ENCODE measurements at regions not wholly inside any gene's neighbourhood (a gene's known extent, or its start where the extent isn't known, plus 50 kb on each side); places are given as distances from the start of the nearest gene placed in this dataset.

GRCh38 chr12:116459011-116459875 lies 99.9 kb upstream of the MAP1LC3B2 start:
- no peak overlapping the region for H3K4me3 Mint-ChIP-seq
- H3K9me3 ChIP-seq (ENCODE audit: control insufficient read depth, low read depth, low read length), result no peaks in the 10 kb centered on the region
- H2BK12ac ChIP-seq (ENCODE audit: insufficient read length, low read depth, low read length), result no peak overlapping the region
- H2AK5ac ChIP-seq (ENCODE audit: insufficient read length, low read length), result no peak overlapping the region
- no peak overlapping the region for H3K9ac ChIP-seq (ENCODE audit: extremely low read depth, insufficient read length, low read length)
- H3K4me1 Mint-ChIP-seq, result peaks cover 20 to 39% of the 10 kb centered on the region in 2 experiments
- no peaks in the 10 kb centered on the region for H3K79me1 ChIP-seq (ENCODE audit: insufficient read depth, low read depth, low read length, poor library complexity, severe bottlenecking)
- H3K14ac ChIP-seq (ENCODE audit: insufficient read depth, low read length), result no peak overlapping the region
- H2BK5ac ChIP-seq (ENCODE audit: insufficient read length, low read length), result no peak overlapping the region
- no peaks in the 10 kb centered on the region for H3K27me3 ChIP-seq (ENCODE audit: insufficient read depth, low read length)
- no peak overlapping the region for H4K5ac ChIP-seq (ENCODE audit: insufficient read length, low read depth, low read length)
- no peak overlapping the region for H4K8ac ChIP-seq (replicated peaks; ENCODE audit: insufficient read length, low read depth, low read length)
- no peak overlapping the region for H2BK120ac ChIP-seq (ENCODE audit: low read depth, low read length, poor library complexity, severe bottlenecking)
- no peak overlapping the region for H3K56ac ChIP-seq (ENCODE audit: insufficient read length, low read depth, low read length)
- no peaks in the 10 kb centered on the region for H4K20me1 ChIP-seq (ENCODE audit: control insufficient read depth, insufficient read depth, insufficient read length)
- no peaks in the 10 kb centered on the region for H3K36me3 Mint-ChIP-seq (ENCODE audit: insufficient read depth in 1 of 3, low read depth in 3 of 3)
- no peaks in the 10 kb centered on the region; the same call in 1 of the 2 replicates for H3K4me1 ChIP-seq (ENCODE audit: insufficient read depth, low read length)
- no CpG with 5 or more reads among the region's 21 CpGs for WGBS (ENCODE audit: extremely low coverage, insufficient read length, low lambda C conversion rate)
- H3K79me2 ChIP-seq (ENCODE audit: insufficient read depth, low read length), result no peaks in the 10 kb centered on the region
- no peak for TF ChIP-seq CTCF (conservative IDR thresholded peaks at IDR 0.05)
- H3K23ac ChIP-seq (ENCODE audit: insufficient read length, low read depth, low read length), result no peak overlapping the region
- no peak overlapping the region; a peak in 1 of 7 replicates for H3K27ac Mint-ChIP-seq
- H3K4ac ChIP-seq (ENCODE audit: low read depth, low read length), result no peak overlapping the region
- no peak overlapping the region for H3K27ac ChIP-seq (ENCODE audit: insufficient read length, low read depth, low read length)
- DNase-seq, result no peak
- no peak overlapping the region for H3K18ac ChIP-seq (ENCODE audit: insufficient read length, low read depth, low read length)
- no peaks in the 10 kb centered on the region for H3K9me3 Mint-ChIP-seq
- no peaks in the 10 kb centered on the region; the same call in 1 of the 2 replicates for H3K27me3 Mint-ChIP-seq (ENCODE audit: low read depth)
- H3K23me2 ChIP-seq (ENCODE audit: insufficient read length, low read depth, low read length, poor library complexity, severe bottlenecking), result no peaks in the 10 kb centered on the region
- no peak overlapping the region for H3T11ph ChIP-seq (ENCODE audit: low read length)
- no peak overlapping the region for H4K91ac ChIP-seq (ENCODE audit: insufficient read length, low read depth, low read length)
- H2BK15ac ChIP-seq (ENCODE audit: low read depth, low read length), result no peak overlapping the region
- H3K4me2 ChIP-seq (ENCODE audit: insufficient read depth, insufficient read length, low read length), result no peak overlapping the region
- no peak overlapping the region for H2BK20ac ChIP-seq (ENCODE audit: low read depth, low read length, poor library complexity, severe bottlenecking)
- H2AFZ ChIP-seq (ENCODE audit: low read length), result no peak overlapping the region
